Caco-2 (cell line): ENCODE measurements at regions not wholly inside any gene's neighbourhood (a gene's known extent, or its start where the extent isn't known, plus 50 kb on each side); places are given as distances from the start of the nearest gene placed in this dataset.

Experiments used
- BruUV-seq: library from RNA; stranded (reverse); fragments of 400-500 nt; replicated peaks from 2 replicates; lab custom pipeline; 2021; lab: Mats Ljungman, UMichigan
- CTCF ChIA-PET: fragments of 300-600 bp; sonication (Branson Sonifier 250); formaldehyde crosslinking; loops from one replicate; lab custom pipeline; 2022; ENCODE audit warnings: antibody characterized with exemption; lab: Charles Lee
- POLR2A ChIA-PET: fragments of 300-600 bp; sonication (Branson Sonifier 250); formaldehyde crosslinking; loops from one replicate; lab custom pipeline; 2022; ENCODE audit warnings: antibody characterized with exemption; lab: Charles Lee
- DNase-seq, 2 experiments: peaks; one replicate each; pipeline versions ENCODE4 v3.0.0 to v3.0.0-alpha.2; 2020 to 2022
- H3K27me3 ChIP-seq: replicated peaks from 2 replicates; pipeline ENCODE4 v1.6.0; 2011; ENCODE audit warnings: low read length; ENCODE audit not compliant: control insufficient read depth, insufficient read depth
- H3K36me3 ChIP-seq: 2 replicates; pipeline ENCODE4 v1.5.1; 2011; ENCODE audit warnings: low read length; ENCODE audit not compliant: control insufficient read depth, insufficient read depth
- H3K4me1 ChIP-seq: fragments of 250-450 bp; sonication (Bioruptor Pico); 2 replicates; pipeline ENCODE4 v1.5.1; 2020; ENCODE audit warnings: mild to moderate bottlenecking
- H3K4me3 ChIP-seq: 2 replicates; pipeline ENCODE4 v1.5.1; 2011; ENCODE audit warnings: low read depth, mild to moderate bottlenecking, control low read depth, low read length
- H3K9me3 ChIP-seq: fragments of 250-450 bp; sonication (Bioruptor Pico); 2 replicates; pipeline ENCODE4 v1.5.1; 2020; ENCODE audit warnings: mild to moderate bottlenecking, moderate library complexity
- H3K27ac Mint-ChIP-seq: one replicate; pipeline ENCODE4 v1.8.0; 2022; ENCODE audit warnings: mixed read lengths; ENCODE audit not compliant: unreplicated experiment
- H3K27me3 Mint-ChIP-seq: one replicate; pipeline ENCODE4 v1.8.0; 2022; ENCODE audit warnings: mixed read lengths; ENCODE audit not compliant: insufficient read depth, unreplicated experiment
- H3K36me3 Mint-ChIP-seq: one replicate; pipeline ENCODE4 v1.8.0; 2022; ENCODE audit warnings: mild to moderate bottlenecking, mixed read lengths; ENCODE audit not compliant: insufficient read depth, unreplicated experiment
- H3K4me1 Mint-ChIP-seq: one replicate; pipeline ENCODE4 v1.8.0; 2022; ENCODE audit warnings: low read depth, mixed read lengths; ENCODE audit not compliant: unreplicated experiment
- H3K4me3 Mint-ChIP-seq: one replicate; pipeline ENCODE4 v1.8.0; 2022; ENCODE audit warnings: mild to moderate bottlenecking, moderate library complexity, mixed read lengths; ENCODE audit not compliant: unreplicated experiment
- H3K9me3 Mint-ChIP-seq: one replicate; pipeline ENCODE4 v1.8.0; 2022; ENCODE audit warnings: mixed read lengths; ENCODE audit not compliant: unreplicated experiment
- CTCF ChIP-seq, 2 experiments: fragments of 200-600 bp in 1 of 2; IDR thresholded peaks; 1 replicate in 1 of 2; 2 replicates in 1 of 2; pipeline versions ENCODE4 v1.5.1 to v1.8.0; 2011 to 2022; ENCODE audit warnings: antibody characterized with exemption in 1 of 2, control low read depth in 1 of 2, inconsistent platforms in 1 of 2, low read depth in 1 of 2, low read length in 1 of 2, mild to moderate bottlenecking in 1 of 2, moderate library complexity in 1 of 2; ENCODE audit not compliant: insufficient read depth in 1 of 2, severe bottlenecking in 1 of 2, unreplicated experiment in 1 of 2
- intact Hi-C: fragments of 100-400 bp; cut with micrococcal nuclease; formaldehyde crosslinking; loops from one replicate; pipeline ENCODE4 v1.10.0; 2022; ENCODE audit not compliant: unreplicated experiment

GRCh38 chr2:20512061-20512605 is 65.3 kb downstream of the RHOB start:
- peaks cover 7% of the 10 kb centered on the region for H3K4me1 Mint-ChIP-seq
- H3K36me3 Mint-ChIP-seq = no peaks in the 10 kb centered on the region
- no peaks in the 10 kb centered on the region for H3K27me3 Mint-ChIP-seq
- H3K36me3 ChIP-seq = no peaks in the 10 kb centered on the region
- H3K4me1 ChIP-seq = no peaks in the 10 kb centered on the region
- peaks cover 9% of the 10 kb centered on the region for H3K9me3 Mint-ChIP-seq
- no TSS peak for BruUV-seq
- H3K4me3 Mint-ChIP-seq = no peak overlapping the region
- intact Hi-C loops = no loop called here
- no peak overlapping the region for H3K4me3 ChIP-seq
- 0 out of 2 replicates have a peak, but pooled peaks cover 3% of the 10 kb centered on the region for H3K9me3 ChIP-seq
- no peaks in the 10 kb centered on the region for H3K27me3 ChIP-seq
- POLR2A ChIA-PET = no interaction called here
- no peak overlapping the region for H3K27ac Mint-ChIP-seq
- TF ChIP-seq CTCF (IDR thresholded peaks at IDR 0.05; ENCODE audit: insufficient read depth in 1 of 2, low read depth in 1 of 2, low read length in 1 of 2, severe bottlenecking in 1 of 2, unreplicated experiment in 1 of 2) = no peak
- DNase-seq = no peak
- CTCF ChIA-PET = no interaction called here

- no peaks in the 10 kb centered on the region for H3K4me1 ChIP-seq
- H3K9me3 ChIP-seq = 0 out of 2 replicates have a peak, but pooled peaks cover 3% of the 10 kb centered on the region
- no peaks in the 10 kb centered on the region for H3K36me3 ChIP-seq
- no peak for DNase-seq
- BruUV-seq = no TSS peak
- CTCF ChIA-PET = no interaction called here
- POLR2A ChIA-PET = no interaction called here
- Mint-ChIP-seq H3K27ac (no peak overlapping the region), H3K27me3 (no peaks in the 10 kb centered on the region), H3K4me1 (peaks cover 7% of the 10 kb centered on the region), H3K4me3 (no peak overlapping the region), H3K9me3 (peaks cover 9% of the 10 kb centered on the region), H3K36me3 (no peaks in the 10 kb centered on the region)
- no peak for TF ChIP-seq CTCF (IDR thresholded peaks at IDR 0.05; ENCODE audit: insufficient read depth in 1 of 2, low read depth in 1 of 2, low read length in 1 of 2, severe bottlenecking in 1 of 2, unreplicated experiment in 1 of 2)
- no peak overlapping the region for H3K4me3 ChIP-seq
- no peaks in the 10 kb centered on the region for H3K27me3 ChIP-seq
- intact Hi-C loops = no loop called here
Observed at GRCh38 chr2:20513946-20514345, 67.1 kb downstream of the RHOB start.

- no peaks in the 10 kb centered on the region for H3K36me3 Mint-ChIP-seq
- no peaks in the 10 kb centered on the region for H3K27me3 Mint-ChIP-seq
- no peaks in the 10 kb centered on the region for H3K27me3 ChIP-seq
- H3K27ac Mint-ChIP-seq = no peak overlapping the region
- H3K4me1 Mint-ChIP-seq = peaks cover 3% of the 10 kb centered on the region
- DNase-seq = no peak
- intact Hi-C loops = no loop called here
- ChIA-PET CTCF (no interaction called here), POLR2A (no interaction called here)
- no peaks in the 10 kb centered on the region for H3K4me1 ChIP-seq
- H3K4me3 Mint-ChIP-seq = no peak overlapping the region
- TF ChIP-seq CTCF (IDR thresholded peaks at IDR 0.05; ENCODE audit: insufficient read depth in 1 of 2, low read depth in 1 of 2, low read length in 1 of 2, severe bottlenecking in 1 of 2, unreplicated experiment in 1 of 2) = no peak
- 0 out of 2 replicates have a peak, but pooled peaks cover 3% of the 10 kb centered on the region for H3K9me3 ChIP-seq
- no peak overlapping the region for H3K4me3 ChIP-seq
- no TSS peak for BruUV-seq
- peaks cover 9% of the 10 kb centered on the region for H3K9me3 Mint-ChIP-seq
- H3K36me3 ChIP-seq = no peaks in the 10 kb centered on the region
Observed at GRCh38 chr2:20514596-20515269, 67.9 kb downstream of the RHOB start.
